ENCODE measurements at regions not wholly inside any gene's neighbourhood (a gene's known extent, or its start where the extent isn't known, plus 50 kb on each side); places are given as distances from the start of the nearest gene placed in this dataset.
A peak's percentile ranks its signal among the peaks of the same experiment; 100 is the strongest.

DNA sequence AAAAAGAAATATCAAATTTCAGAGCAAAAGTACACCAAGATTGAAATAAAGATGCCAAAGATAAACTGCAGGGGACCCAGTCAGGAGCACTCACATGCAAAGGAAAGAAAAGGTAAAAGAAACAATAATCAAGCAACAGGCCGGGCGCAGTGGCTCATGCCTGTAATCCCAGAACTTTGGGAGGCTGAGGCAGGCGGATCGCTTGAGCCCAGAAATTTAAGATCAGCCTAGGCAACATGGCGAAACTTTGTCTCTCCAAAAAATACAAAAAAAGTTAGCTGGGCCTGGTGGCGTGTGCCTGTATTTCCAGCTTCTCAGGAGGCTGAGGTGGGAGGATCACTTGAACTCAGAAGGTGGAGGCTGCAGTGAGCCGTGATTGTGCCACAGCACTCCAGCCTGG, 107.6 kb upstream of the SMURF2 start:
- H3K27ac ChIP-seq = no peak overlapping the region
- no peak overlapping the region for H3K9ac ChIP-seq
- H3K9me3 ChIP-seq (ENCODE audit: control insufficient read depth, low read length) = no peaks in the 10 kb centered on the region
- H3K4me2 ChIP-seq (ENCODE audit: low read length) = no peak overlapping the region
- no peaks in the 10 kb centered on the region for H3K27me3 ChIP-seq (ENCODE audit: control insufficient read depth, insufficient read depth, low read length)
- TF ChIP-seq, protein P1, sequence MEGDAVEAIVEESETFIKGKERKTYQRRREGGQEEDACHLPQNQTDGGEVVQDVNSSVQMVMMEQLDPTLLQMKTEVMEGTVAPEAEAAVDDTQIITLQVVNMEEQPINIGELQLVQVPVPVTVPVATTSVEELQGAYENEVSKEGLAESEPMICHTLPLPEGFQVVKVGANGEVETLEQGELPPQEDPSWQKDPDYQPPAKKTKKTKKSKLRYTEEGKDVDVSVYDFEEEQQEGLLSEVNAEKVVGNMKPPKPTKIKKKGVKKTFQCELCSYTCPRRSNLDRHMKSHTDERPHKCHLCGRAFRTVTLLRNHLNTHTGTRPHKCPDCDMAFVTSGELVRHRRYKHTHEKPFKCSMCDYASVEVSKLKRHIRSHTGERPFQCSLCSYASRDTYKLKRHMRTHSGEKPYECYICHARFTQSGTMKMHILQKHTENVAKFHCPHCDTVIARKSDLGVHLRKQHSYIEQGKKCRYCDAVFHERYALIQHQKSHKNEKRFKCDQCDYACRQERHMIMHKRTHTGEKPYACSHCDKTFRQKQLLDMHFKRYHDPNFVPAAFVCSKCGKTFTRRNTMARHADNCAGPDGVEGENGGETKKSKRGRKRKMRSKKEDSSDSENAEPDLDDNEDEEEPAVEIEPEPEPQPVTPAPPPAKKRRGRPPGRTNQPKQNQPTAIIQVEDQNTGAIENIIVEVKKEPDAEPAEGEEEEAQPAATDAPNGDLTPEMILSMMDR (IDR thresholded peaks at IDR 0.05) = no peak
- no peaks in the 10 kb centered on the region for H3K36me3 ChIP-seq (ENCODE audit: control insufficient read depth, insufficient read depth, low read length)
- peaks cover 6% of the 10 kb centered on the region for H3K4me1 ChIP-seq
- no peak overlapping the region for H2AFZ ChIP-seq
- H3K4me3 ChIP-seq (ENCODE audit: low read depth, low read length) = no peak overlapping the region
- no peaks in the 10 kb centered on the region for H3K79me2 ChIP-seq

DNA sequence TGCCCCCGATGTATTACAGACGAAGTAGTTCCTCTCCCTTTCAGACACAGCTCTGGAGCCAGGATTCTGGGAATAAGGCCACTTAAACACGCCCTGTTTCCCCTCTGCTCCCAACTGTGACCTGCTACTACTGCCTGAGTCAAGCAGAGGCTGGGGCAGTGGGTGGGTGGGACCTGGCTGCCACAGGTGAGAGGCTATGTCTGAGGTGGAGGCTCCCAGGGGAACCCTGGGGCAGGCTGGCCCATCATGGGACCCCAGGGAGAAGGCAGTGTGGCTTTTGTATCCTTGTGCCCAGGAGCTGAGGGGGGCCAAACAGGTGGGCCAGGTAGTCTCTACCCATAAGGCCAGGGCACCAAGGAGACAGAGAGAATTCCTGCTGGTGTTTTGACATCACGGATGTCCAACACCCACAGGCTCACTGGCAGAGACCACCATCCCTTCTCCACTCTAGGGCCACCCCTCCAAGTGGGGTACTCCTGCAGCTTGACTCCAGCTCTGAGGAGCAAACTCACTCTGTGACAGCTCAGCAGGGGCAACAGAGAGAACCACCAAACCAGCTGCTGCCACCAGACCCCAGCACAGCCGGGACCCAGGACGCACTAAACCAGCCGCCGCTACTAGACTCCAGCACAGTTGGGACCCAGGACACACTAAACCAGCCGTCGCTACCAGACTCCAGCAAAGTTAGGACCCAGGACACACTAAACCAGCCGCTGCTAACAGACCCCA, 105.3 kb upstream of the SMURF2 start:
- H3K9ac ChIP-seq = no peak overlapping the region
- no peaks in the 10 kb centered on the region for H3K9me3 ChIP-seq (ENCODE audit: control insufficient read depth, low read length)
- TF ChIP-seq, protein P1 (IDR thresholded peaks at IDR 0.05) = no peak
- no peaks in the 10 kb centered on the region for H3K27me3 ChIP-seq (ENCODE audit: control insufficient read depth, insufficient read depth, low read length)
- H3K27ac ChIP-seq = no peak overlapping the region
- H3K4me2 ChIP-seq (ENCODE audit: low read length) = no peak overlapping the region
- H3K79me2 ChIP-seq = no peaks in the 10 kb centered on the region
- H2AFZ ChIP-seq = no peak overlapping the region
- no peaks in the 10 kb centered on the region for H3K36me3 ChIP-seq (ENCODE audit: control insufficient read depth, insufficient read depth, low read length)
- H3K4me3 ChIP-seq (ENCODE audit: low read depth, low read length) = no peak overlapping the region
- H3K4me1 ChIP-seq = peaks cover 8% of the 10 kb centered on the region

DNA sequence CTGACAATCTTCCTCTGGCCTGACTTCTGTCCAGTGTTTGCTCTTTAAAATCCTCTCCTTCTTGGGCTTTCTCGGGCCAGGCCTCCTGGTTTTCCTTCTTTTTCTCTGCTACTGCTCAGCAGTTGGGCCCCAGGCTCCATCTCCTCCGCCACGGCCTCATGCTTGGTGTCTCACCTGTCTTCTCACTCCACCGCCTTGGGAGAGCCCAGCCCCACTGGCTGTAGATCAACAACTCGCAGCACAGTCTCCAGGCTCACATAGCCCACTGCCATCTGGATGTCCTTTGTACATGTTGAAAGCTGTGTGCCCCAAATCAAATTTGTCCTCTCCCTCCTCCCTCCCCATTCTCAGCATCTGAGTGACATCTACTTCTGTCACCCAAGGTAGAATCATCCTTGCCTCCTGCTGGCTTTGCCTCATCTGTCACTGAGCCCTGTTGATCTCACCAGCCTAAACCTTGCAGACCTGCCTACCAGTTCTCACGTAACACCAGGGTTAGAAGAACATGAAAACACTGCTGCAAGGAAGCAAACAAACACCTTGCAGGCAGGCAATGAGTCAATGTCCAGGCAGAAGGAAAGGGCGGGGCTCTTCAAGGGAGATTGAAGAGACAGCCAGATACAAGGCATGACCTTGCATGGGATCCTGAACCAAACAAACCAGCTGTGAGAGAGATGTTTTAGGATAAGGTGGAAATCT, 103.2 kb upstream of the SMURF2 start:
- H3K79me2 ChIP-seq = no peaks in the 10 kb centered on the region
- TF ChIP-seq, protein P1 (IDR thresholded peaks at IDR 0.05) = no peak
- H2AFZ ChIP-seq = peak overlapping the region; percentile 17
- peaks cover 8% of the 10 kb centered on the region for H3K4me1 ChIP-seq
- no peak overlapping the region for H3K4me3 ChIP-seq (ENCODE audit: low read depth, low read length)
- H3K27me3 ChIP-seq (ENCODE audit: control insufficient read depth, insufficient read depth, low read length) = no peaks in the 10 kb centered on the region
- no peak overlapping the region for H3K4me2 ChIP-seq (ENCODE audit: low read length)
- H3K9ac ChIP-seq = no peak overlapping the region
- H3K9me3 ChIP-seq (ENCODE audit: control insufficient read depth, low read length) = no peaks in the 10 kb centered on the region
- no peaks in the 10 kb centered on the region for H3K36me3 ChIP-seq (ENCODE audit: control insufficient read depth, insufficient read depth, low read length)
- H3K27ac ChIP-seq = peak overlapping the region; percentile 33

DNA sequence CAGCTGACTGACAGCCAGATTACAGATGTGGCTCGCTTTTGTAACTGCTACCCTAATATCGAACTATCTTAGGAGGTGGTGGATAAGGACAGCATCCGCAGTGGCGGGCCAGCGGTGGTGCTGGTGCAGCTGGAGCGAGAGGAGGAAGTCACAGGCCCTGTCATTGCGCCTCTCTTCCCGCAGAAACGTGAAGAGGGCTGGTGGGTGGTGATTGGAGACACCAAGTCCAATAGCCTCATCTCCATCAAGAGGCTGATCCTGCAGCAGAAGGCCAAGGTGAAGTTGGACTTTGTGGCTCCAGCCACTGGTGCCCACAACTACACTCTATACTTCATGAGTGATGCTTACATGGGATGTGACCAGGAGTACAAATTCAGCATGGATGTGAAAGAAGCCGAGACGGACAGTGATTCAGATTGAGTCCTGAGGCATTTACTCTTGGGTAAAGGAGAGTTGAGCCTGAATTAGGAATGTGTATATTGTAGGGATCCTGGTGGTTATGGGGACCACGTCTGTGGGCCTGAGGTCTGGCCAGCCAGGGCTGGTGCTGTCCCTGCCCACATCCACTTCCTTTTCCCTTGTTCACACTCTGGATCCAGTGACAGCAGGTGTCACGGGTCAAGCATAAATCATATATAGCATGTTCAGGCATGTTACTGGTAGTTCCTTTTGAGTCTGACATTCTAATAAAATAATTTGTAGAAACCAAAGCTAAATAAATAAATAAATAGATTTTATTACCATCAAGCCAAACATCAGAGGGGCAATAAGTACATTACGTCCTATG, 89.0 kb upstream of the SMURF2 start:
- no peaks in the 10 kb centered on the region for H3K4me1 ChIP-seq
- H3K79me2 ChIP-seq = no peaks in the 10 kb centered on the region
- no peaks in the 10 kb centered on the region for H3K36me3 ChIP-seq (ENCODE audit: control insufficient read depth, insufficient read depth, low read length)

More for the DNA sequence above, 89.0 kb upstream of the SMURF2 start:
- no peak overlapping the region for H3K4me2 ChIP-seq (ENCODE audit: low read length)
- H3K9ac ChIP-seq = no peak overlapping the region
- H3K27ac ChIP-seq = no peak overlapping the region
- TF ChIP-seq, protein P1 (IDR thresholded peaks at IDR 0.05) = no peak
- no peak overlapping the region for H3K4me3 ChIP-seq (ENCODE audit: low read depth, low read length)
- no peak overlapping the region for H2AFZ ChIP-seq
- H3K9me3 ChIP-seq (ENCODE audit: control insufficient read depth, low read length) = no peaks in the 10 kb centered on the region
- no peaks in the 10 kb centered on the region for H3K27me3 ChIP-seq (ENCODE audit: control insufficient read depth, insufficient read depth, low read length)
